IMR-90 (cell line): ENCODE measurements at regions not wholly inside any gene's neighbourhood (a gene's known extent, or its start where the extent isn't known, plus 50 kb on each side); places are given as distances from the start of the nearest gene placed in this dataset.

Experiments used
- ATAC-seq: fragments of 200-7000 bp; cut with Tn5 transposase; 2 replicates; pipeline ENCODE4 v1.9.1; 2020; ENCODE audit warnings: low read depth, mild to moderate bottlenecking, moderate library complexity
- BruUV-seq: library from RNA; stranded (reverse); fragments of 400-500 nt; replicated peaks from 2 replicates; lab custom pipeline; 2021; lab: Mats Ljungman, UMichigan
- CTCF ChIA-PET: fragments of 300-600 bp; formaldehyde crosslinking; extraction: SDS; loops from one replicate; lab custom pipeline; 2021; ENCODE audit warnings: antibody characterized with exemption; lab: Yijun Ruan, JAX
- POLR2A ChIA-PET: fragments of 300-600 bp; sonication (Branson Sonifier 250); formaldehyde crosslinking; loops from one replicate; lab custom pipeline; 2022; ENCODE audit warnings: antibody characterized with exemption; ENCODE audit not compliant: unreplicated experiment; lab: Charles Lee
- DNase-seq: peaks from one replicate; pipeline ENCODE4 v3.0.0; 2013
- H2AFZ ChIP-seq: replicated peaks from 2 replicates; pipeline ENCODE3; 2013; ENCODE audit warnings: low read length, mild to moderate bottlenecking; ENCODE audit not compliant: poor library complexity
- H2AK5ac ChIP-seq: 2 replicates; pipeline ENCODE4 v1.6.1; 2013; ENCODE audit warnings: low read depth, low read length, inconsistent platforms
- H2AK9ac ChIP-seq: replicated peaks from 2 replicates; pipeline ENCODE3; 2013; ENCODE audit warnings: mild to moderate bottlenecking, low read depth, low read length, moderate library complexity; ENCODE audit not compliant: poor library complexity
- H2BK120ac ChIP-seq: 2 replicates; pipeline ENCODE4 v1.6.1; 2013; ENCODE audit warnings: low read depth, low read length, inconsistent platforms
- H2BK15ac ChIP-seq: 3 replicates; pipeline ENCODE4 v1.6.1; 2013; ENCODE audit warnings: low read depth, low read length, inconsistent platforms
- H2BK20ac ChIP-seq: 2 replicates; pipeline ENCODE4 v1.6.1; 2013; ENCODE audit warnings: low read depth, mild to moderate bottlenecking, inconsistent platforms, low read length, moderate library complexity
- H2BK5ac ChIP-seq: 2 replicates; pipeline ENCODE4 v1.6.1; 2013; ENCODE audit warnings: mild to moderate bottlenecking, low read depth, low read length, inconsistent platforms; ENCODE audit not compliant: poor library complexity, severe bottlenecking
- H3K14ac ChIP-seq: replicated peaks from 2 replicates; pipeline ENCODE4 v1.6.1; 2013; ENCODE audit warnings: low read depth, low read length, inconsistent platforms
- H3K18ac ChIP-seq: 2 replicates; pipeline ENCODE4 v1.6.1; 2013; ENCODE audit warnings: low read depth, low read length, control low read depth
- H3K23ac ChIP-seq: 2 replicates; pipeline ENCODE4 v1.6.1; 2013; ENCODE audit warnings: low read depth, low read length, inconsistent platforms
- H3K27ac ChIP-seq: 2 replicates; pipeline ENCODE4 v1.5.1; 2013; ENCODE audit warnings: mild to moderate bottlenecking, control low read depth, low read length; ENCODE audit not compliant: insufficient read depth
- H3K27me3 ChIP-seq: 2 replicates; pipeline ENCODE4 v1.6.1; 2013; ENCODE audit warnings: low read length; ENCODE audit not compliant: control insufficient read depth, insufficient read depth
- H3K36me3 ChIP-seq: 2 replicates; pipeline ENCODE4 v1.6.1; 2013; ENCODE audit warnings: low read length, mixed read lengths; ENCODE audit not compliant: control insufficient read depth, insufficient read depth
- H3K4ac ChIP-seq: 2 replicates; pipeline ENCODE4 v1.6.1; 2013; ENCODE audit warnings: low read depth, low read length, inconsistent platforms
- H3K4me1 ChIP-seq: 2 replicates; pipeline ENCODE4 v1.6.1; 2013; ENCODE audit warnings: low read length, mixed read lengths; ENCODE audit not compliant: control insufficient read depth, insufficient read depth
- H3K4me2 ChIP-seq: 2 replicates; pipeline ENCODE4 v1.6.1; 2013; ENCODE audit warnings: low read depth, mild to moderate bottlenecking, control low read depth, low read length, moderate library complexity
- H3K4me3 ChIP-seq: 2 replicates; pipeline ENCODE4 v1.5.1; 2013; ENCODE audit warnings: low read depth, mild to moderate bottlenecking, control low read depth, low read length, moderate library complexity; ENCODE audit not compliant: insufficient read depth
- H3K56ac ChIP-seq: 2 replicates; pipeline ENCODE4 v1.6.1; 2013; ENCODE audit warnings: low read length, inconsistent platforms; ENCODE audit not compliant: insufficient read depth; ENCODE audit errors: extremely low read depth
- H3K79me1 ChIP-seq, 2 experiments: 2 replicates each; pipeline ENCODE4 v1.6.1; 2013; ENCODE audit warnings: low read length in 2 of 2, inconsistent platforms in 1 of 2, low read depth in 1 of 2
- H3K9ac ChIP-seq: 2 replicates; pipeline ENCODE4 v1.6.1; 2013; ENCODE audit warnings: low read depth, low read length, control low read depth
- H3K9me1 ChIP-seq: 2 replicates; pipeline ENCODE4 v1.6.1; 2013; ENCODE audit warnings: low read length, inconsistent platforms; ENCODE audit not compliant: insufficient read depth
- H3K9me3 ChIP-seq: 2 replicates; pipeline ENCODE4 v1.6.1; 2013; ENCODE audit warnings: low read length; ENCODE audit not compliant: control insufficient read depth, insufficient read depth
- H4K20me1 ChIP-seq: 2 replicates; pipeline ENCODE4 v1.6.1; 2013; ENCODE audit warnings: low read length, inconsistent platforms; ENCODE audit not compliant: insufficient read depth
- H4K5ac ChIP-seq: 2 replicates; pipeline ENCODE4 v1.6.1; 2013; ENCODE audit warnings: mild to moderate bottlenecking, low read depth, low read length, control low read depth
- H4K8ac ChIP-seq, 2 experiments: 2 replicates each; pipeline ENCODE4 v1.6.1; 2013; ENCODE audit warnings: low read depth in 2 of 2, low read length in 2 of 2, control low read depth in 1 of 2, inconsistent platforms in 1 of 2
- H4K91ac ChIP-seq: 2 replicates; pipeline ENCODE4 v1.6.1; 2013; ENCODE audit warnings: low read depth, low read length, inconsistent platforms; ENCODE audit not compliant: insufficient read depth
- WGBS, 2 experiments: methylation state at CpG; one replicate each; pipeline versions ENCODE4 v1.1.5 to v1.1.7; 2013; ENCODE audit warnings: missing lambda C conversion rate in 2 of 2; ENCODE audit not compliant: insufficient read length in 1 of 2; ENCODE audit errors: extremely low coverage in 2 of 2; 5-methylcytosine and 5-hydroxymethylcytosine counted together
- dilution Hi-C: fragments of 300-500 bp; cut with HindIII; formaldehyde crosslinking; loops from one replicate; pipeline ENCODE4 v1.14.3; 2018; ENCODE audit warnings: low sequenced_read_pairs; ENCODE audit not compliant: unreplicated experiment
- in situ Hi-C: fragments of 300-500 bp; cut with MboI; formaldehyde crosslinking; loops from 3 replicates; pipeline ENCODE4 v1.14.3; 2019; ENCODE audit warnings: low sequenced_read_pairs, inconsistent platforms, mixed read lengths
- intact Hi-C: fragments of 100-400 bp; cut with micrococcal nuclease; formaldehyde crosslinking; loops from 2 replicates; pipeline ENCODE4 v1.10.0; 2022
- TF ChIP-seq, protein P1 (sequence below): fragments of 150-350 bp; IDR thresholded peaks from 2 replicates; pipeline ENCODE4 v1.6.1; 2017; ENCODE audit warnings: mild to moderate bottlenecking, antibody characterized with exemption, low read length, low read depth

DNA sequence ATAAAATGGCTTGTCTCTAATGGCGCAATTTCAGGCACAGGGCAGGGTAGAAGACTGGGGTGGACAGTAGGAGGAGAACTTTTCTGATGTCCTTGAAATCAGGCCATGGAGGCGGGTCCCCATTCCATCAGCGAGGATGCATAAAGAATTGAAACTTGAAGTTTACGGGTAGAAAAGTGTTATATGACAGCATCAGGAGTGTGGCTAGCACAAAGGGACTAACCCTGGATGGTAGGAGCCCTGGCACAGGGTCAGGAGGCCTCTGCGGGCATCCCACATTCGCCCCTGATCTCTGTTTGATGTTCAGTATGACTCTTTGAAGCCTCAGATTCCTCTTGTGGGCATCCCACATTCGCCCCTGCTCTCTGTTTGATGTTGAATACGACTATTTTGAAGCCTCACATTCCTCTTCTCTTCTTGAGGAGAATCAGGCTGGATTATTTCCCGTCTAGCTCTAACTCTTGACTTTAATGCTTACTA lies 94.8 kb upstream of the ADRA1B start:
- ATAC-seq (no peak), DNase-seq (no peak)
- no peak overlapping the region for H3K4ac ChIP-seq
- ChIA-PET CTCF (interaction anchor here (1.1 kb wide), 1 partner anchor 84 kb away, joined by 3 read pairs; no protein-coding TSS in a partner anchor), POLR2A (no interaction called here)
- H3K36me3 ChIP-seq = no peaks in the 10 kb centered on the region
- intact Hi-C loops = no loop called here
- H3K4me2 ChIP-seq = no peak overlapping the region
- no peak overlapping the region for H3K14ac ChIP-seq
- TF ChIP-seq, protein P1, sequence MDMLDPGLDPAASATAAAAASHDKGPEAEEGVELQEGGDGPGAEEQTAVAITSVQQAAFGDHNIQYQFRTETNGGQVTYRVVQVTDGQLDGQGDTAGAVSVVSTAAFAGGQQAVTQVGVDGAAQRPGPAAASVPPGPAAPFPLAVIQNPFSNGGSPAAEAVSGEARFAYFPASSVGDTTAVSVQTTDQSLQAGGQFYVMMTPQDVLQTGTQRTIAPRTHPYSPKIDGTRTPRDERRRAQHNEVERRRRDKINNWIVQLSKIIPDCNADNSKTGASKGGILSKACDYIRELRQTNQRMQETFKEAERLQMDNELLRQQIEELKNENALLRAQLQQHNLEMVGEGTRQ = no peak
- H2AK5ac ChIP-seq = no peak overlapping the region
- H3K9me3 ChIP-seq = no peaks in the 10 kb centered on the region
- no peak overlapping the region for H3K27ac ChIP-seq
- H3K23ac ChIP-seq = no peak overlapping the region
- no peak overlapping the region for H2BK5ac ChIP-seq
- H3K79me1 ChIP-seq = no peaks in the 10 kb centered on the region
- H2AK9ac ChIP-seq = no peak overlapping the region
- no peak overlapping the region for H4K5ac ChIP-seq
- no peak overlapping the region for H2BK15ac ChIP-seq
- dilution Hi-C loops = no loop called here
- H3K4me1 ChIP-seq = peaks cover 8% of the 10 kb centered on the region
- no peak overlapping the region for H3K56ac ChIP-seq
- no peak overlapping the region for H3K9ac ChIP-seq
- no TSS peak for BruUV-seq
- H3K18ac ChIP-seq = no peak overlapping the region
- 0 out of 2 replicates have a peak, but pooled peaks cover 2% of the 10 kb centered on the region for H3K27me3 ChIP-seq
- WGBS, 2 experiments = no CpG with 5 or more reads among the region's 9 CpGs
- H4K20me1 ChIP-seq = no peaks in the 10 kb centered on the region
- no peak overlapping the region for H4K91ac ChIP-seq
- H2AFZ ChIP-seq = no peak overlapping the region
- H4K8ac ChIP-seq = no peak overlapping the region
- H3K9me1 ChIP-seq = peaks cover 9% of the 10 kb centered on the region
- in situ Hi-C loops = no loop called here
- no peak overlapping the region for H2BK20ac ChIP-seq
- no peak overlapping the region for H3K4me3 ChIP-seq
- no peak overlapping the region for H2BK120ac ChIP-seq
